HepG2 (cell line): ENCODE measurements at regions not wholly inside any gene's neighbourhood (a gene's known extent, or its start where the extent isn't known, plus 50 kb on each side); places are given as distances from the start of the nearest gene placed in this dataset.

Source experiments
- ATAC-seq: fragments of 200-7000 bp; cut with Tn5 transposase; 3 replicates; pipeline ENCODE4 v1.9.1; 2020; ENCODE audit warnings: mild to moderate bottlenecking, moderate library complexity
- BruUV-seq: library from RNA; stranded (reverse); fragments of 400-500 nt; replicated peaks from 2 replicates; lab custom pipeline; 2021; lab: Mats Ljungman, UMichigan
- CTCF ChIA-PET: fragments of 300-600 bp; formaldehyde crosslinking; extraction: SDS; loops from one replicate; lab custom pipeline; 2021; ENCODE audit warnings: low total read pairs, inconsistent platforms, low intra/inter-chr PET ratio; lab: Yijun Ruan, JAX
- POLR2A ChIA-PET: fragments of 350-600 bp; sonication (Branson Sonifier 250); formaldehyde crosslinking; loops from one replicate; lab custom pipeline; 2020; ENCODE audit warnings: antibody characterized with exemption, inconsistent platforms; lab: Yijun Ruan, JAX
- DNase-seq: peaks from one replicate; pipeline ENCODE4 v3.0.0-alpha.2; 2015; ENCODE audit warnings: low spot score
- FAIRE-seq: peaks from 3 replicates; lab custom pipeline; 2011; peaks lifted over from hg19 to GRCh38; lab: Jason Lieb, UNC
- H2AFZ ChIP-seq: one replicate; pipeline ENCODE4 v1.6.1; 2011; ENCODE audit warnings: low read length, inconsistent platforms
- H3K27ac ChIP-seq: fragments of 300-600 bp; 3 replicates; pipeline ENCODE4 v1.8.0; 2011; ENCODE audit warnings: mixed run types, mild to moderate bottlenecking, mixed read lengths, low read length, inconsistent platforms; ENCODE audit not compliant: insufficient read depth; ENCODE audit errors: extremely low read length
- H3K27me3 ChIP-seq, 2 experiments: fragments of 200-600 bp in 1 of 2; 2 replicates in 1 of 2; 3 replicates in 1 of 2; pipeline versions ENCODE4 v1.6.0 to v1.8.0; 2011; ENCODE audit warnings: low read length in 2 of 2, mild to moderate bottlenecking in 2 of 2, moderate library complexity in 2 of 2, inconsistent platforms in 1 of 2; ENCODE audit not compliant: insufficient read depth in 2 of 2, control insufficient read depth in 1 of 2
- H3K36me3 ChIP-seq, 2 experiments: fragments of 200-600 bp in 1 of 2; replicated peaks in 1 of 2; 2 replicates in 1 of 2; 3 replicates in 1 of 2; pipeline versions ENCODE4 v1.5.1 to v1.8.0; 2011; ENCODE audit warnings: low read length in 2 of 2, inconsistent platforms in 1 of 2; ENCODE audit not compliant: insufficient read depth in 2 of 2, control insufficient read depth in 1 of 2
- H3K4me1 ChIP-seq: 2 replicates; pipeline ENCODE4 v1.5.1; 2012; ENCODE audit warnings: low read length, inconsistent platforms; ENCODE audit not compliant: insufficient read depth
- H3K4me2 ChIP-seq: 2 replicates; pipeline ENCODE4 v1.6.0; 2011; ENCODE audit warnings: low read depth, low read length, inconsistent platforms
- H3K4me3 ChIP-seq, 3 experiments: fragments of 200-600 bp in 1 of 3; sonication (generic), shearing (Covaris generic) in 1 of 3; replicated peaks in 1 of 3; 2 replicates each; pipeline ENCODE4 v1.5.1; 2011 to 2016; ENCODE audit warnings: low read length in 3 of 3, inconsistent platforms in 2 of 3, low read depth in 2 of 3, mild to moderate bottlenecking in 2 of 3, control low read depth in 1 of 3, mixed read lengths in 1 of 3; ENCODE audit not compliant: insufficient read depth in 1 of 3
- H3K79me2 ChIP-seq: one replicate; pipeline ENCODE4 v1.6.1; 2011; ENCODE audit warnings: low read length, inconsistent platforms; ENCODE audit not compliant: insufficient read depth
- H3K9ac ChIP-seq: 2 replicates; pipeline ENCODE4 v1.6.0; 2011; ENCODE audit warnings: mild to moderate bottlenecking, low read depth, low read length, inconsistent platforms; ENCODE audit not compliant: insufficient read depth
- H3K9me3 ChIP-seq: 2 replicates; pipeline ENCODE4 v1.5.1; 2012; ENCODE audit warnings: mild to moderate bottlenecking, low read length
- H4K20me1 ChIP-seq: 2 replicates; pipeline ENCODE4 v1.6.0; 2011; ENCODE audit warnings: inconsistent platforms, mild to moderate bottlenecking, low read length, moderate library complexity; ENCODE audit not compliant: insufficient read depth
- ATF6 ChIP-seq: sonication (generic); formaldehyde crosslinking; conservative IDR thresholded peaks from 2 replicates; pipeline ENCODE4 v1.4.0; 2020; ENCODE audit warnings: missing genetic modification reagents
- ESRRA ChIP-seq: sonication (generic); formaldehyde crosslinking; IDR thresholded peaks from 2 replicates; pipeline ENCODE4 v1.5.1; 2020; ENCODE audit warnings: mild to moderate bottlenecking, low read depth, missing genetic modification reagents
- FOXO1 ChIP-seq: sonication (generic); formaldehyde crosslinking; IDR thresholded peaks from 2 replicates; pipeline ENCODE4 v1.4.0; 2020; ENCODE audit warnings: missing genetic modification reagents
- NFATC3 ChIP-seq: sonication (generic); formaldehyde crosslinking; IDR thresholded peaks from 2 replicates; pipeline ENCODE4 v1.5.1; 2020; ENCODE audit warnings: mild to moderate bottlenecking, missing genetic modification reagents
- NFE2L1 ChIP-seq: sonication (generic); formaldehyde crosslinking; IDR thresholded peaks from 2 replicates; pipeline ENCODE4 v1.4.0; 2020; ENCODE audit warnings: missing genetic modification reagents, mild to moderate bottlenecking, borderline replicate concordance
- PRDM10 ChIP-seq: sonication (generic); formaldehyde crosslinking; IDR thresholded peaks from 2 replicates; pipeline ENCODE4 v1.4.0; 2020; ENCODE audit warnings: low read depth, missing genetic modification reagents
- RARA ChIP-seq: IDR thresholded peaks from 2 replicates; pipeline ENCODE4 v1.6.1; 2016; ENCODE audit warnings: missing genetic modification reagents, missing compliant biosample characterization
- RXRA ChIP-seq: sonication (generic); formaldehyde crosslinking; IDR thresholded peaks from 2 replicates; pipeline ENCODE4 v1.5.1; 2020; ENCODE audit warnings: missing genetic modification reagents
- SALL2 ChIP-seq: sonication (generic); formaldehyde crosslinking; IDR thresholded peaks from 2 replicates; pipeline ENCODE4 v1.8.1; 2023; ENCODE audit warnings: mild to moderate bottlenecking, missing genetic modification reagents, inconsistent platforms
- SAP130 ChIP-seq: IDR thresholded peaks from 2 replicates; pipeline ENCODE4 v1.6.1; 2016; ENCODE audit warnings: low read depth
- U2AF2 ChIP-seq: fragments of 200-400 bp; formaldehyde crosslinking; IDR thresholded peaks from 2 replicates; pipeline ENCODE4 v1.6.1; 2017; ENCODE audit warnings: low read depth, mild to moderate bottlenecking, low read length
- ZNF205 ChIP-seq: IDR thresholded peaks from 2 replicates; pipeline ENCODE4 v1.6.1; 2018; ENCODE audit warnings: missing biosample characterization, missing genetic modification reagents
- ZNF256 ChIP-seq: sonication (generic); formaldehyde crosslinking; conservative IDR thresholded peaks from 2 replicates; pipeline ENCODE4 v1.4.0; 2020; ENCODE audit warnings: missing genetic modification reagents
- WGBS: methylation state at CpG from one replicate; pipeline ENCODE4 v1.1.6; 2017; ENCODE audit warnings: low lambda C conversion rate; 5-methylcytosine and 5-hydroxymethylcytosine counted together
- in situ Hi-C: cut with HindIII; loops from 2 replicates; pipeline ENCODE4 v1.10.0; 2017; ENCODE audit warnings: low pct_unique_long_range_greater_than_20kb; ENCODE audit not compliant: extremely low pct_ligation_motif_present
- intact Hi-C: fragments of 100-400 bp; cut with micrococcal nuclease; formaldehyde crosslinking; loops from one replicate; pipeline ENCODE4 v1.10.0; 2022; ENCODE audit not compliant: unreplicated experiment
- TF ChIP-seq, protein P1 (sequence below): IDR thresholded peaks from 2 replicates; pipeline ENCODE4 v1.6.1; 2012; ENCODE audit warnings: inconsistent platforms
- TF ChIP-seq, protein P2 (sequence below): sonication (generic); formaldehyde crosslinking; IDR thresholded peaks from 2 replicates; pipeline ENCODE4 v1.4.0; 2020; ENCODE audit warnings: missing genetic modification reagents, borderline replicate concordance

GRCh38 chr4:27412613-27413012 lies 552.0 kb downstream of the STIM2 start:
- WGBS: 39% methylated on average over 1 of the region's 1 CpG
- no peaks in the 10 kb centered on the region for H3K36me3 ChIP-seq
- ATAC-seq (no peak), FAIRE-seq (no peak), DNase-seq (no peak)
- ChIA-PET CTCF (no interaction called here), POLR2A (no interaction called here)
- H4K20me1 ChIP-seq: no peaks in the 10 kb centered on the region
- intact Hi-C loops: no loop called here
- H3K27me3 ChIP-seq: no peaks in the 10 kb centered on the region; a peak in 1 of 5 replicates
- no peaks in the 10 kb centered on the region for H3K79me2 ChIP-seq
- H3K4me2 ChIP-seq: no peak overlapping the region
- peaks cover 70% of the 10 kb centered on the region for H3K9me3 ChIP-seq
- no TSS peak for BruUV-seq
- no peaks in the 10 kb centered on the region for H3K4me1 ChIP-seq
- in situ Hi-C loops: no loop called here
- H2AFZ ChIP-seq: no peak overlapping the region
- H3K9ac ChIP-seq: no peak overlapping the region
- H3K4me3 ChIP-seq: no peak overlapping the region
- no peak overlapping the region for H3K27ac ChIP-seq
- no peak for TF ChIP-seq RXRA (CRISPR knock-in tag)
- no peak for TF ChIP-seq ZNF205 (CRISPR knock-in tag)
- no peak for TF ChIP-seq SAP130 (CRISPR knock-in tag)
- no peak for TF ChIP-seq NFE2L1 (CRISPR knock-in tag)
- no peak for TF ChIP-seq SALL2
- TF ChIP-seq, protein P1, sequence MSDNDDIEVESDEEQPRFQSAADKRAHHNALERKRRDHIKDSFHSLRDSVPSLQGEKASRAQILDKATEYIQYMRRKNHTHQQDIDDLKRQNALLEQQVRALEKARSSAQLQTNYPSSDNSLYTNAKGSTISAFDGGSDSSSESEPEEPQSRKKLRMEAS: no peak
- TF ChIP-seq, protein P2, sequence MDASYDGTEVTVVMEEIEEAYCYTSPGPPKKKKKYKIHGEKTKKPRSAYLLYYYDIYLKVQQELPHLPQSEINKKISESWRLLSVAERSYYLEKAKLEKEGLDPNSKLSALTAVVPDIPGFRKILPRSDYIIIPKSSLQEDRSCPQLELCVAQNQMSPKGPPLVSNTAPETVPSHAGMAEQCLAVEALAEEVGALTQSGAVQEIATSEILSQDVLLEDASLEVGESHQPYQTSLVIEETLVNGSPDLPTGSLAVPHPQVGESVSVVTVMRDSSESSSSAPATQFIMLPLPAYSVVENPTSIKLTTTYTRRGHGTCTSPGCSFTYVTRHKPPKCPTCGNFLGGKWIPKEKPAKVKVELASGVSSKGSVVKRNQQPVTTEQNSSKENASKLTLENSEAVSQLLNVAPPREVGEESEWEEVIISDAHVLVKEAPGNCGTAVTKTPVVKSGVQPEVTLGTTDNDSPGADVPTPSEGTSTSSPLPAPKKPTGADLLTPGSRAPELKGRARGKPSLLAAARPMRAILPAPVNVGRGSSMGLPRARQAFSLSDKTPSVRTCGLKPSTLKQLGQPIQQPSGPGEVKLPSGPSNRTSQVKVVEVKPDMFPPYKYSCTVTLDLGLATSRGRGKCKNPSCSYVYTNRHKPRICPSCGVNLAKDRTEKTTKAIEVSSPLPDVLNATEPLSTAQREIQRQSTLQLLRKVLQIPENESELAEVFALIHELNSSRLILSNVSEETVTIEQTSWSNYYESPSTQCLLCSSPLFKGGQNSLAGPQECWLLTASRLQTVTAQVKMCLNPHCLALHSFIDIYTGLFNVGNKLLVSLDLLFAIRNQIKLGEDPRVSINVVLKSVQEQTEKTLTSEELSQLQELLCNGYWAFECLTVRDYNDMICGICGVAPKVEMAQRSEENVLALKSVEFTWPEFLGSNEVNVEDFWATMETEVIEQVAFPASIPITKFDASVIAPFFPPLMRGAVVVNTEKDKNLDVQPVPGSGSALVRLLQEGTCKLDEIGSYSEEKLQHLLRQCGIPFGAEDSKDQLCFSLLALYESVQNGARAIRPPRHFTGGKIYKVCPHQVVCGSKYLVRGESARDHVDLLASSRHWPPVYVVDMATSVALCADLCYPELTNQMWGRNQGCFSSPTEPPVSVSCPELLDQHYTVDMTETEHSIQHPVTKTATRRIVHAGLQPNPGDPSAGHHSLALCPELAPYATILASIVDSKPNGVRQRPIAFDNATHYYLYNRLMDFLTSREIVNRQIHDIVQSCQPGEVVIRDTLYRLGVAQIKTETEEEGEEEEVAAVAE (CRISPR knock-in tag): no peak
- TF ChIP-seq RARA (CRISPR knock-in tag): no peak
- no peak for TF ChIP-seq FOXO1 (CRISPR knock-in tag)
- no peak for TF ChIP-seq ATF6
- TF ChIP-seq ZNF256 (CRISPR knock-in tag): no peak
- no peak for TF ChIP-seq PRDM10 (CRISPR knock-in tag)
- TF ChIP-seq NFATC3 (CRISPR knock-in tag): no peak
- TF ChIP-seq ESRRA: no peak
- TF ChIP-seq U2AF2: no peak
